H1 (cell line): ENCODE measurements at regions not wholly inside any gene's neighbourhood (a gene's known extent, or its start where the extent isn't known, plus 50 kb on each side); places are given as distances from the start of the nearest gene placed in this dataset.

Source experiments
- CTCF ChIA-PET: fragments of 300-600 bp; sonication (Branson Sonifier 250); formaldehyde crosslinking; loops from one replicate; lab custom pipeline; 2021; ENCODE audit not compliant: partially characterized antibody; lab: Charles Lee
- POLR2A ChIA-PET: fragments of 300-600 bp; sonication (Branson Sonifier 250); formaldehyde crosslinking; loops from one replicate; lab custom pipeline; 2021; ENCODE audit warnings: inconsistent platforms; ENCODE audit not compliant: partially characterized antibody; lab: Charles Lee
- DNase-seq, 2 experiments: peaks; one replicate each; pipeline versions ENCODE4 v3.0.0 to v3.0.0-alpha.2; 2010 to 2022; ENCODE audit warnings: low spot score in 2 of 2, low read depth in 1 of 2, mixed read lengths in 1 of 2
- FAIRE-seq: peaks from 2 replicates; lab custom pipeline; 2011; peaks lifted over from hg19 to GRCh38; lab: Jason Lieb, UNC
- H2AFZ ChIP-seq: 2 replicates; pipeline ENCODE4 v1.8.1; 2012; ENCODE audit warnings: low read length, inconsistent platforms
- H2AK5ac ChIP-seq: 2 replicates; pipeline ENCODE4 v1.6.1; 2013; ENCODE audit warnings: low read depth, low read length
- H2BK120ac ChIP-seq: replicated peaks from 2 replicates; pipeline ENCODE3; 2013; ENCODE audit warnings: low read depth, low read length, inconsistent platforms
- H2BK12ac ChIP-seq: 2 replicates; pipeline ENCODE4 v1.6.1; 2013; ENCODE audit warnings: low read depth, low read length
- H2BK15ac ChIP-seq: 2 replicates; pipeline ENCODE4 v1.6.1; 2013; ENCODE audit warnings: low read length
- H2BK20ac ChIP-seq: 2 replicates; pipeline ENCODE4 v1.6.1; 2013; ENCODE audit warnings: low read length
- H2BK5ac ChIP-seq: 2 replicates; pipeline ENCODE4 v1.6.1; 2013; ENCODE audit warnings: low read depth, low read length
- H3K14ac ChIP-seq: 2 replicates; pipeline ENCODE4 v1.6.1; 2013; ENCODE audit warnings: inconsistent platforms; ENCODE audit not compliant: insufficient read length
- H3K18ac ChIP-seq: 2 replicates; pipeline ENCODE4 v1.6.1; 2013; ENCODE audit warnings: low read length; ENCODE audit errors: extremely low read depth
- H3K23ac ChIP-seq: 2 replicates; pipeline ENCODE4 v1.6.1; 2013; ENCODE audit warnings: inconsistent platforms; ENCODE audit not compliant: insufficient read length
- H3K23me2 ChIP-seq: 2 replicates; pipeline ENCODE4 v1.6.1; 2013; ENCODE audit warnings: low read depth, low read length
- H3K27ac ChIP-seq: 2 replicates; pipeline ENCODE4 v1.6.1; 2011; ENCODE audit warnings: low read depth, low read length, inconsistent platforms
- H3K27me3 ChIP-seq, 4 experiments: replicated peaks in 1 of 4; 1 replicate in 1 of 4; 2 replicates in 3 of 4; pipeline versions ENCODE4 v1.6.1 to v1.8.1; 2011 to 2013; ENCODE audit warnings: low read length in 3 of 4, mild to moderate bottlenecking in 3 of 4, inconsistent platforms in 2 of 4, mixed read lengths in 2 of 4, moderate library complexity in 1 of 4; ENCODE audit not compliant: control insufficient read depth in 3 of 4, insufficient read depth in 3 of 4; ENCODE audit errors: extremely low read depth in 1 of 4
- H3K36me3 ChIP-seq, 4 experiments: 2 replicates each; pipeline versions ENCODE4 v1.6.1 to v1.8.1; 2011 to 2013; ENCODE audit warnings: mild to moderate bottlenecking in 4 of 4, low read length in 3 of 4, moderate library complexity in 2 of 4, control low read depth in 1 of 4, inconsistent platforms in 1 of 4; ENCODE audit not compliant: insufficient read depth in 4 of 4, control insufficient read depth in 2 of 4
- H3K4ac ChIP-seq: replicated peaks from 2 replicates; pipeline ENCODE3; 2013; ENCODE audit warnings: low read length, low read depth, mixed read lengths, inconsistent platforms; ENCODE audit not compliant: insufficient read length
- H3K4me1 ChIP-seq, 4 experiments: replicated peaks in 1 of 4; 1 replicate in 1 of 4; 2 replicates in 3 of 4; pipeline versions ENCODE4 v1.6.1 to v1.8.1; 2011 to 2013; ENCODE audit warnings: low read length in 3 of 4, inconsistent platforms in 2 of 4, mixed read lengths in 1 of 4; ENCODE audit not compliant: insufficient read depth in 4 of 4, control insufficient read depth in 3 of 4
- H3K4me2 ChIP-seq, 2 experiments: 2 replicates each; pipeline versions ENCODE4 v1.6.1 to v1.8.1; 2011 to 2013; ENCODE audit warnings: low read depth in 2 of 2, low read length in 2 of 2, control low read depth in 1 of 2, inconsistent platforms in 1 of 2, mild to moderate bottlenecking in 1 of 2; ENCODE audit not compliant: insufficient read depth in 1 of 2
- H3K4me3 ChIP-seq, 4 experiments: fragments of 200-600, 300-600 bp in 1 of 4; sonication (generic), shearing (Covaris generic), sonication (Bioruptor Twin) in 1 of 4; 2 replicates each; pipeline versions ENCODE4 v1.5.1 to v1.8.1; 2011 to 2016; ENCODE audit warnings: low read length in 4 of 4, low read depth in 3 of 4, control low read depth in 2 of 4, inconsistent platforms in 2 of 4, mild to moderate bottlenecking in 2 of 4, mixed read lengths in 1 of 4, moderate library complexity in 1 of 4; ENCODE audit not compliant: insufficient read depth in 2 of 4; ENCODE audit errors: extremely low read depth in 1 of 4
- H3K56ac ChIP-seq: replicated peaks from 2 replicates; pipeline ENCODE3; 2013; ENCODE audit warnings: low read depth, mild to moderate bottlenecking, mixed read lengths, low read length, inconsistent platforms; ENCODE audit not compliant: insufficient read length
- H3K79me1 ChIP-seq: 2 replicates; pipeline ENCODE4 v1.6.1; 2013; ENCODE audit warnings: low read depth, low read length, control low read depth
- H3K79me2 ChIP-seq, 2 experiments: 2 replicates each; pipeline versions ENCODE4 v1.6.1 to v1.8.1; 2012 to 2013; ENCODE audit warnings: low read length in 2 of 2, mild to moderate bottlenecking in 2 of 2, inconsistent platforms in 1 of 2; ENCODE audit not compliant: insufficient read depth in 2 of 2, control insufficient read depth in 1 of 2
- H3K9ac ChIP-seq, 4 experiments: replicated peaks in 1 of 4; 1 replicate in 1 of 4; 2 replicates in 3 of 4; pipeline versions ENCODE4 v1.6.1 to v1.8.1; 2011 to 2013; ENCODE audit warnings: low read depth in 3 of 4, low read length in 3 of 4, control low read depth in 2 of 4, mild to moderate bottlenecking in 2 of 4, moderate library complexity in 2 of 4, inconsistent platforms in 1 of 4; ENCODE audit errors: extremely low read depth in 1 of 4
- H3K9me3 ChIP-seq, 2 experiments: 2 replicates each; pipeline versions ENCODE4 v1.6.1 to v1.8.1; 2012 to 2013; ENCODE audit warnings: mild to moderate bottlenecking in 2 of 2, moderate library complexity in 2 of 2, control low read depth in 1 of 2, inconsistent platforms in 1 of 2, low read depth in 1 of 2, low read length in 1 of 2, mixed read lengths in 1 of 2; ENCODE audit not compliant: insufficient read depth in 2 of 2
- H4K20me1 ChIP-seq, 2 experiments: replicated peaks in 1 of 2; 2 replicates each; pipeline versions ENCODE3 to v1.8.1; 2011 to 2013; ENCODE audit warnings: inconsistent platforms in 2 of 2, low read length in 2 of 2, mild to moderate bottlenecking in 1 of 2; ENCODE audit not compliant: insufficient read depth in 2 of 2, control insufficient read depth in 1 of 2
- H4K5ac ChIP-seq: 2 replicates; pipeline ENCODE4 v1.6.1; 2013; ENCODE audit warnings: low read length, low read depth, mixed read lengths, inconsistent platforms; ENCODE audit not compliant: insufficient read length
- H4K8ac ChIP-seq: 2 replicates; pipeline ENCODE4 v1.8.0; 2013; ENCODE audit warnings: mild to moderate bottlenecking, moderate library complexity, low read length, inconsistent platforms; ENCODE audit not compliant: insufficient read depth; ENCODE audit errors: extremely low read depth
- H4K91ac ChIP-seq: replicated peaks from 2 replicates; pipeline ENCODE3; 2013; ENCODE audit warnings: low read length, mixed read lengths, inconsistent platforms; ENCODE audit not compliant: insufficient read length
- ASH2L ChIP-seq: fragments of 200-600, 300-600 bp; sonication (generic); IDR thresholded peaks from one replicate; pipeline ENCODE4 v1.7.1; 2017; ENCODE audit warnings: low read length
- CREB1 ChIP-seq: IDR thresholded peaks from 2 replicates; pipeline ENCODE4 v1.6.1; 2012; ENCODE audit warnings: inconsistent platforms
- CTCF ChIP-seq, 3 experiments: IDR thresholded peaks; 1 replicate in 2 of 3; 2 replicates in 1 of 3; pipeline versions ENCODE4 v1.5.1 to v1.6.1; 2011; ENCODE audit warnings: low read length in 3 of 3, mild to moderate bottlenecking in 3 of 3, inconsistent platforms in 2 of 3, low read depth in 1 of 3, moderate library complexity in 1 of 3; ENCODE audit not compliant: insufficient read depth in 1 of 3; ENCODE audit errors: control extremely low read depth in 1 of 3
- GABPA ChIP-seq: IDR thresholded peaks from 2 replicates; pipeline ENCODE4 v1.6.1; 2011; ENCODE audit warnings: mild to moderate bottlenecking, low read length, moderate library complexity, borderline replicate concordance; ENCODE audit not compliant: insufficient read depth
- KDM1A ChIP-seq: fragments of 200-600, 300-600 bp; sonication (generic); IDR thresholded peaks from 2 replicates; pipeline ENCODE4 v1.7.1; 2016; ENCODE audit warnings: mild to moderate bottlenecking, low read length, borderline replicate concordance
- POLR2AphosphoS5 ChIP-seq: IDR thresholded peaks from 2 replicates; pipeline ENCODE4 v1.6.1; 2011; ENCODE audit warnings: low read depth, low read length
- RAD21 ChIP-seq, 2 experiments: IDR thresholded peaks in 1 of 2; conservative IDR thresholded peaks in 1 of 2; 2 replicates each; pipeline ENCODE4 v1.6.1; 2011; ENCODE audit warnings: low read depth in 2 of 2, low read length in 2 of 2, improper control_type of control experiment in 1 of 2, inconsistent platforms in 1 of 2, mild to moderate bottlenecking in 1 of 2, moderate library complexity in 1 of 2
- SIRT6 ChIP-seq: IDR thresholded peaks from one replicate; pipeline ENCODE4 v1.7.1; 2012; ENCODE audit warnings: low read length, inconsistent platforms
- SIX5 ChIP-seq: IDR thresholded peaks from 2 replicates; pipeline ENCODE4 v1.6.1; 2011; ENCODE audit warnings: mild to moderate bottlenecking, low read depth, low read length
- SUZ12 ChIP-seq: fragments of 200-600 bp; sonication (generic); IDR thresholded peaks from 2 replicates; pipeline ENCODE4 v1.6.1; 2012; ENCODE audit warnings: mild to moderate bottlenecking, inconsistent platforms, low read length, moderate library complexity, mixed read lengths
- WGBS, 2 experiments: shearing (Covaris generic) in 1 of 2; methylation state at CpG; one replicate each; pipeline versions ENCODE4 v1.1.6 to v1.1.7; 2013 to 2015; ENCODE audit warnings: low lambda C conversion rate in 2 of 2, mixed read lengths in 2 of 2, inconsistent platforms in 1 of 2, low coverage in 1 of 2, missing lambda C conversion rate in 1 of 2; ENCODE audit not compliant: insufficient replicate concordance in 2 of 2, insufficient coverage in 1 of 2, insufficient read length in 1 of 2; ENCODE audit errors: extremely low coverage in 1 of 2, missing lambda C conversion rate in 1 of 2; 5-methylcytosine and 5-hydroxymethylcytosine counted together

GRCh38 chr2:60659026-60659425, 97.0 kb upstream of the PAPOLG start:
- peaks cover 0 to 2% (median 0%) of the 10 kb centered on the region in 4 experiments; a peak in 1 of 7 replicates for H3K27me3 ChIP-seq
- POLR2A ChIA-PET: no interaction called here
- H3K23me2 ChIP-seq: no peaks in the 10 kb centered on the region
- H3K56ac ChIP-seq: no peak overlapping the region
- peaks cover 0 to 3% of the 10 kb centered on the region in 2 experiments; a peak in 1 of 4 replicates for H3K9me3 ChIP-seq
- no peak overlapping the region for H3K14ac ChIP-seq
- no peak overlapping the region for H2BK15ac ChIP-seq
- no peak overlapping the region for H2BK5ac ChIP-seq
- H2AK5ac ChIP-seq: no peak overlapping the region
- H3K4me1 ChIP-seq: no peaks in the 10 kb centered on the region
- H2BK120ac ChIP-seq: no peak overlapping the region
- H3K27ac ChIP-seq: no peak overlapping the region
- FAIRE-seq (no peak), DNase-seq (no peak)
- no peak overlapping the region for H4K8ac ChIP-seq
- H4K91ac ChIP-seq: no peak overlapping the region
- 73% methylated on average over 5 of the region's 5 CpGs; no CpG with 5 or more reads in 1 of the 2 experiments for WGBS, 2 experiments
- H2BK12ac ChIP-seq: no peak overlapping the region
- no peaks in the 10 kb centered on the region for H3K36me3 ChIP-seq
- H3K9ac ChIP-seq: no peak overlapping the region
- H3K4me2 ChIP-seq: no peak overlapping the region
- no peak overlapping the region for H3K4ac ChIP-seq
- no peaks in the 10 kb centered on the region for H3K79me1 ChIP-seq
- H3K79me2 ChIP-seq: no peaks in the 10 kb centered on the region
- no peak overlapping the region for H2AFZ ChIP-seq
- TF ChIP-seq RAD21 (IDR thresholded peaks at IDR 0.05 in 1 of 2, conservative IDR thresholded peaks at IDR 0.05 in 1 of 2; ENCODE audit: low read depth in 2 of 2, low read length in 2 of 2) (peak in 1 of 2 experiments; percentile 10; a peak in 1 of 4 replicates), CREB1 (no peak), ASH2L (no peak), KDM1A (no peak), SIX5 (no peak), POLR2AphosphoS5 (no peak), CTCF (IDR thresholded peaks at IDR 0.05; ENCODE audit: control extremely low read depth in 1 of 3, insufficient read depth in 1 of 3, low read depth in 1 of 3, low read length in 3 of 3) (peak in 2 of 3 experiments; percentile 31 to 37; a peak in 3 of 4 replicates), GABPA (no peak), SUZ12 (no peak), SIRT6 (no peak)
- no peak overlapping the region for H4K5ac ChIP-seq
- CTCF ChIA-PET: interaction anchor here (1.0 to 5.0 kb wide), 5 partner anchors 9 to 98 kb away, joined by 3 to 39 read pairs (median 5); no protein-coding TSS in a partner anchor
- H3K4me3 ChIP-seq: no peak overlapping the region
- H2BK20ac ChIP-seq: no peak overlapping the region
- no peak overlapping the region for H3K18ac ChIP-seq
- no peaks in the 10 kb centered on the region for H4K20me1 ChIP-seq
- no peak overlapping the region for H3K23ac ChIP-seq
